ENCODE measurements at regions not wholly inside any gene's neighbourhood (a gene's known extent, or its start where the extent isn't known, plus 50 kb on each side); places are given as distances from the start of the nearest gene placed in this dataset.

GRCh38 chr9:38305582-38305981 lies 86.9 kb upstream of the ALDH1B1 start:
- TF ChIP-seq, protein P1, sequence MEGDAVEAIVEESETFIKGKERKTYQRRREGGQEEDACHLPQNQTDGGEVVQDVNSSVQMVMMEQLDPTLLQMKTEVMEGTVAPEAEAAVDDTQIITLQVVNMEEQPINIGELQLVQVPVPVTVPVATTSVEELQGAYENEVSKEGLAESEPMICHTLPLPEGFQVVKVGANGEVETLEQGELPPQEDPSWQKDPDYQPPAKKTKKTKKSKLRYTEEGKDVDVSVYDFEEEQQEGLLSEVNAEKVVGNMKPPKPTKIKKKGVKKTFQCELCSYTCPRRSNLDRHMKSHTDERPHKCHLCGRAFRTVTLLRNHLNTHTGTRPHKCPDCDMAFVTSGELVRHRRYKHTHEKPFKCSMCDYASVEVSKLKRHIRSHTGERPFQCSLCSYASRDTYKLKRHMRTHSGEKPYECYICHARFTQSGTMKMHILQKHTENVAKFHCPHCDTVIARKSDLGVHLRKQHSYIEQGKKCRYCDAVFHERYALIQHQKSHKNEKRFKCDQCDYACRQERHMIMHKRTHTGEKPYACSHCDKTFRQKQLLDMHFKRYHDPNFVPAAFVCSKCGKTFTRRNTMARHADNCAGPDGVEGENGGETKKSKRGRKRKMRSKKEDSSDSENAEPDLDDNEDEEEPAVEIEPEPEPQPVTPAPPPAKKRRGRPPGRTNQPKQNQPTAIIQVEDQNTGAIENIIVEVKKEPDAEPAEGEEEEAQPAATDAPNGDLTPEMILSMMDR (IDR thresholded peaks at IDR 0.05), result no peak
- TF ChIP-seq POLR2A (IDR thresholded peaks at IDR 0.05), result no peak

All from body of pancreas (tissue), 4 donors.